ENCODE measurements at regions not wholly inside any gene's neighbourhood (a gene's known extent, or its start where the extent isn't known, plus 50 kb on each side); places are given as distances from the start of the nearest gene placed in this dataset.
A peak's percentile ranks its signal among the peaks of the same experiment; 100 is the strongest.

GRCh38 chr3:80060664-80061063, 292.9 kb upstream of the ROBO1 start:
- no peak for DNase-seq (ENCODE audit: low read depth)

GRCh38 chr3:80055306-80055705, 287.5 kb upstream of the ROBO1 start:
- no peak for DNase-seq (ENCODE audit: low read depth)

DNA sequence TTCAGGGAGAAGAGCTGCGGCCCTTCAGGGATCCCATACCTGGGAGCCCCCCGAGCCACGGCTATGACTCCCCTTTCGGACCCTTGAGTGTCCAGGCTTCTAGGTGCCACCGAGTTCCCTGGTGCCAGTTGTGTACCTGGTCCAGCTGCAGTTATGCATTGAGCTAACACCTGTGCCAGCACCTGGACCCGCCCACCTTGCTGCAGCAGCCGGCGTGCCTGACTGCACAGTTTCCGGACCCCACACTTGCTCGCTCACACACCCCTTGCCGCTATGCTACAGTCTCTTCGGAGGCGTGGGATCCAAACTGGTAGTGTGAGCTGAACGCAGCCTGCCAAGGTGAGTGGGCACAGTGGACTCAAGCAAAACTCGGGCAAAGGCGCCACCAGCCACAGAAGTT, 284.5 kb upstream of the ROBO1 start:
- DNase-seq (ENCODE audit: low read depth) = no peak

DNA sequence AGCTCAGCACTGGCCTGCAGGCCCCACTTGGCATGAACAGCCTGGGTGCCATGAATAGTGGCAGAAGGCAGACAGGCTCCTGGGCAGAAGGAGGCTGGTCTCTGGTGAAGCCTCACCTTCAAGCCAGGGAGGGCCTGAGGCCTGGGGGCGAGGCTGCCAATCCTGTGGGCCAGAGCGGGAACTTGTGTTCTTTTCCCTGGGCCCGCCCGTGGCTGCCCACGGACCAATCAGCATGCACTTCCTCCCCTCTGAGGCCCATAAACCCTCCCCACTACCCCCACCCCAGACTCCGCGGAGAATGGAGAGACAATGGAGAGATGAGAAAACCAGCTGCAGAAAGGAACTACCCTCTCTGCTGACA, 283.8 kb upstream of the ROBO1 start:
- no peak for DNase-seq (ENCODE audit: low read depth)

GRCh38 chr3:80050826-80051601, 283.2 kb upstream of the ROBO1 start:
- DNase-seq (ENCODE audit: low read depth) = no peak

DNA sequence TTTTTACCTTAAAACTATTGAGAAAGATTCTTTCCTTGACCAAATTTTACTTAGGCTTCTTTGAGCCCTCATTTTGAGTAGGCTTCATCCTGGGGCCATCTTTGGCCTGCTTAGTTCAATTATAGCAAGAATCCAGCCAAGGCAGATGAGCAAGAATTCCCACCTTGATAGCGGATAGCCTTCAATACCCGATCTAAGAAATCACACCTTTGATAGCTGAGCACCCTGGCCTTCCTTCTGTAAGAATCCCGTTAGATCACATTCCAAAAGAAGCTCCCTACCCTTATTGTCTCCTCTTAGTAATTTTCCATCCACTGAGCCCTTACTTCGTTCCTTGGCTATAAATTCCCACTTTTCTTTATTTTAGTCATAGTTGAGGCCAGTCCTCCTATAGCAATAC, 275.4 kb upstream of the ROBO1 start:
- no peak for DNase-seq (ENCODE audit: low read depth)

DNA sequence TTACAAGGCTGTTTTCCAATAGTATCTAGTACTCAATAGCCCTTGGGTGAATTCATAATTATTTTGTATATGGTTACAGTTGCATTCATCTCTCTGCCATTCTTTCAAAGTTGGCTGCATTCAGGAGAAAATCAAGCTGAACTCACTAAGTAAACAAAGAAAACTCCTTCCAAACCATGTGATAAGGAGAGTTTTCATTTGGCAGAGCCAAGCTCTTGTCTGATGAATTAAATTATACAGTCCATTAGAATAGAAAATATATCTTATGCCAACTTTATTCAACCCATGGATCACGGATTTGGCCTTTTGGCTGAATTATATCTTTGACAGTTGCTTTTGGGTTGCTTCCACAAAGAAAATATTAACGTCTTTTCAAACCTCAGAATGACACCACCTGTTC, 272.3 kb upstream of the ROBO1 start:
- no peak for DNase-seq (ENCODE audit: low read depth)

GRCh38 chr3:80036176-80036575, 268.4 kb upstream of the ROBO1 start:
- DNase-seq (ENCODE audit: low read depth) = no peak

DNA sequence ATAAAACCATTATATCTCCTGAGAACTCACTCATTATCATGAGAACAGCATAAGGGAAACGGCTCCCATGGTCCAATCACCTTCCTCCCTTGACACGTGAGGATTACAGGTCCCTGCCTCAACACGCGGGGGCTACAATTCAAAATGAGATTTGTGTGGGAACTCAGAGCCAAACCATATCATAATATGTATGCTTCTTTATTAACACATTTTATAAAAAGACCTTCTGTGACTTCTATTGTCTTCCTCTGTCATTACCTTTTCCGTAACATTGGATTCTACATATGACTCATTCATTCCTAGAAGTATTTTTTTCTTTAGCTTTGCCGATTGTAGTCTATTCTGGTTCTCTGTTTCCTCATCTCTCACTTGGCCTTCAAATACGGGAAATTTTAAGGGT, 267.2 kb upstream of the ROBO1 start:
- DNase-seq (ENCODE audit: low read depth) = no peak

- DNase-seq (ENCODE audit: low read depth) = no peak
These were observed 255.2 kb upstream of the ROBO1 start for GRCh38 chr3:80023010-80023409.

DNA sequence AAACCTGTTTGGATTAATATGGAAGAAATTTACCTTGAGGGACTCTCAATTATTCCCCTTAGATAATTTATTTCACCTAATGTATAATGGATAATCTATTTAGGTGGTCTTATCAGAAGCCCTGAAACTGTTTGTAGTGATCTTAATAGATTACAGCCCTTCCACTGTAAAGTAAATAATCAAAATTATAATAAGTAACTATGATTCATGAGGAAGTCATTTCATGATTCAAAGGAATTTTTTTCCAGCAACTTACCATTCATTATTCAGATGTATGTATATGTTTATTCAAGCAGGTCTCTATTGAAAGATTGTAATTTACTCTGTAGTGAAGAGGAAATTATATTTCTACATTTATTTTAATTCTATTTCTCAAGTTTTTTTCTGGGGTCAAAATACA, 250.6 kb upstream of the ROBO1 start:
- no peak for DNase-seq (ENCODE audit: low read depth)

DNA sequence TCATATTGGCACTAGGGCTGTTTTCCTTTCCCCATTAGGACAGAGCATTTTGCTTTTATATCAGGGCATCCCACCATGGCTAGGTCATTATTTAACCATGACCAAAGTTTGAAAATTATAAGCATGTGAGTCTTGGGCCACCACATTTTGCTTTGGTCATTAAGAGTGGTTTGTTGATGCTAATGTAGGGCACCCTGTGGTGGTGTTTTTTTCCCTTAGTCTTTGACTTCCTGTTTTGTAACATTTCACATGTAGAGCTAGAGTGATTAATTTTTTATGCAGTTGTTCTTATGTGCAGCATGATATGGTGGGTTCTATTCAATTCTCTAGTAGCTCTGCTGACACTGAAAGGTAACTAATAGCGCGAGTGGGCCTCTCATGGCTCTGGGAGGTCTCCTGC, 249.6 kb upstream of the ROBO1 start:
- DNase-seq (ENCODE audit: low read depth) = peak; percentile 0

GRCh38 chr3:80014576-80014975, 246.8 kb upstream of the ROBO1 start:
- no peak for DNase-seq (ENCODE audit: low read depth)

DNA sequence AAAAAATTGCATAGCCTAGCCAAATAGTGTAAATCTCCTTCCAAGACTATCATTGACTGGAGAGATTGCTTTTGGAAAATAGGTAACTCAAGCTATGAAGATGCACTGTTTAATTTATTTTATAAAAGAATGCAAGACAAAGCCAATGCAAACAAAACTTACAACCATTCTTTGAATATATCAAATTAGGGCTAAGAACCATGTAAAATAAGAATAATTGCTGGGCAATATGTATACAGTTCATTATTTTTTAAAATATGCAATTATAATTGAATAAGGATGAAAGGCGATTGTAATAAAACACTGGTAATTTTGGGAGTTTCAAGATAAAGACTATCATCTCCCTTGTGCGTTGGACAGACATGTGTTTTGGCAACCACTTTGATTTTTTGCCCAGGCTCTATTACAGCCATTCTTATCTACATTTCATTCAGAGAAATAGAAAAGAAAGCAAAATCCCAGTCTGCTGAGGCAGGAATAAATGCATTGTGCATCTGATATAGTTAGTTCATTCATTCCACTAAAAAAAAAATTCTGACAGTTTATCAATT, 242.3 kb upstream of the ROBO1 start:
- no peak for DNase-seq (ENCODE audit: low read depth)

DNA sequence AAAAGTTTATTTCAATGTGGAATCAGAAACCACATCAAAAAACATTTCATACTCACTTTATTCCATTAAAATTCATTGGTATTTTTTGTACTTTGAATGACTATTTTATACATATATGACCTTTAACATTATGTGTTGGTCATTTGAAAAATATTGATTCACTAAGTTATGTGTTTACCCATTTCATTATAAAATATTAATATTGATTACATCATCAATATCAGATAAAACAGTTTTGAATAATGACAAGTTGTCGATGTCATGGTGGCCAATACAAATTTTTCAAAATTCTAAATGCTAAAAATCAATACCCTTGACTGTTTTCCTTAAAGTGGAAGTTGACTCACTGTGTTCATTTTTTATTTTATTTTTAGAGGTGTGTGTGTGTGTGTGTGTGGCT, 239.7 kb upstream of the ROBO1 start:
- DNase-seq (ENCODE audit: low read depth) = no peak

DNA sequence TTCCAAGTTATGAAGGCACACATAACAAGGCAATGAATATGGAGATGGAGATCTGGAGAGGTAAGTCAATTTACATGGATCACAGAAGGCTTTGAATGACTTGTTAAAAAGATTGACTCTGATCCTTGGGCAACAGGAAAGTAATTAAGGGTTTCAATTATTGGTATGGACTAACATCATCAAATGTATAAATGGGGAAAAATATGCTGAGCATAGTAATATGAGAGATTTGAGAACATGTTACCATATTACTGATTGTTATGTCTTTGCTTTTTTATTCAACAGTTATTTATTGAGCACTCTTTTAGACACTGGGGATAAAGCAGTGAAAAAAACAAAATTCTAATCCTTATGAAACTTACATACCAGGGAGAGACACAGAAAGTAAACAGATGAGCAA, 238.5 kb upstream of the ROBO1 start:
- no peak for DNase-seq (ENCODE audit: low read depth)

GRCh38 chr3:80000022-80000421, 232.2 kb upstream of the ROBO1 start:
- DNase-seq (ENCODE audit: low read depth) = peak; percentile 25

GRCh38 chr3:79994397-79994796, 226.6 kb upstream of the ROBO1 start:
- no peak for DNase-seq (ENCODE audit: low read depth)

DNA sequence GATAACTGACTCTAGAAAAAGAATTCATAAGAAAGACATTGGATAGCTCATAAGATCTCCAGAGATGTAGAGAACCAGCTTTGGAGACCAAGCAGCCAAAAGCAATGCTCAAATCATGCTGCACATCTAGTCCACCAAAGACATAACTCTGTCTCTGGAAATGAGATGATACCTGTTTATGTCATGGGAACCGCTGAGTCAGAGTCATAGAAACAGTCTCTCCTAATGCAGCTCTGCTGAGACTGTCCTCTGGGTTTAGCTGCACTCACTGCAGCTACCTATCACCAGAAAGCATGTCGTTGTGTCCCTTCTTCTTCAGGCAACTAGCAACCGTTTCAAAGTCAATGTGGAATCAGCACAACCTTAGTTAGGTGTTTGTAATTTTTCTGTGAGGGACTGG, 218.5 kb upstream of the ROBO1 start:
- no peak for DNase-seq (ENCODE audit: low read depth)

- DNase-seq (ENCODE audit: low read depth) = no peak
These were observed 218.0 kb upstream of the ROBO1 start for GRCh38 chr3:79985816-79986215.

DNA sequence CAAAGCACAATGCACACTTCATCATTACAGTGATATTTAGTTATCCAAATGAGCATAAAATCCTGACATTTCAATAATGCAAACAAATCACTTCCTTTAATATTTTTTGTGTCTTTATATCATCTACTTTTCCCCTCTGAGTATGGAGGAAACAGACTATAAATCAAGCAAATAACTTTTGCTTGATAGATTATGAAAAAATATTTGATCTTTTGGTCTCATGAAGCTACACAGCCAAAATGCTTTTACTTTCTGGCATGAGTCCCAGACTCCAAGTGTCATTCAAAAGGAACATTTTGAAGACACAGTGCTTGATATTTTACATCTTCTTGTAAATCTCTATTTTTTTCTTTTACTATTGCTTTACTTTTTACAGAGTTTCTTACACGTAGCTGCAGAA, 215.3 kb upstream of the ROBO1 start:
- DNase-seq (ENCODE audit: low read depth) = no peak

- DNase-seq (ENCODE audit: low read depth) = no peak
These were observed 212.2 kb upstream of the ROBO1 start for GRCh38 chr3:79979990-79980389.

GRCh38 chr3:79976466-79976865, 208.7 kb upstream of the ROBO1 start:
- no peak for DNase-seq (ENCODE audit: low read depth)
